BE2C (cell line): ENCODE measurements at regions not wholly inside any gene's neighbourhood (a gene's known extent, or its start where the extent isn't known, plus 50 kb on each side); places are given as distances from the start of the nearest gene placed in this dataset.

Experiments
- DNase-seq: peaks from one replicate; pipeline ENCODE4 v3.0.0-alpha.2; 2020
- H3K27me3 ChIP-seq: fragments of 250-450 bp; sonication (Bioruptor Pico); 2 replicates; pipeline ENCODE4 v1.5.1; 2020; ENCODE audit warnings: mild to moderate bottlenecking
- H3K36me3 ChIP-seq: fragments of 250-450 bp; sonication (Bioruptor Pico); 2 replicates; pipeline ENCODE4 v1.5.1; 2020; ENCODE audit warnings: mild to moderate bottlenecking
- H3K4me1 ChIP-seq: fragments of 250-450 bp; sonication (Bioruptor Pico); 2 replicates; pipeline ENCODE4 v1.5.1; 2020
- H3K4me3 ChIP-seq: 2 replicates; pipeline ENCODE4 v1.5.1; 2011; ENCODE audit warnings: low read depth, low read length
- H3K9me3 ChIP-seq: fragments of 250-450 bp; sonication (Bioruptor Pico); 2 replicates; pipeline ENCODE4 v1.5.1; 2020
- CTCF ChIP-seq: IDR thresholded peaks from 2 replicates; pipeline ENCODE4 v1.5.1; 2012; ENCODE audit warnings: mild to moderate bottlenecking, low read depth, low read length

GRCh38 chr16:7158481-7158880 is 174.2 kb upstream of the RBFOX1 start:
- Histone ChIP-seq H3K4me1 (no peaks in the 10 kb centered on the region), H3K4me3 (no peak overlapping the region), H3K9me3 (no peaks in the 10 kb centered on the region), H3K27me3 (no peaks in the 10 kb centered on the region), H3K36me3 (no peaks in the 10 kb centered on the region)
- DNase-seq: no peak
- TF ChIP-seq CTCF: no peak

GRCh38 chr16:7150230-7150629 is 182.4 kb upstream of the RBFOX1 start:
- Histone ChIP-seq H3K4me3 (no peak overlapping the region), H3K27me3 (no peaks in the 10 kb centered on the region), H3K4me1 (no peaks in the 10 kb centered on the region), H3K9me3 (no peaks in the 10 kb centered on the region), H3K36me3 (no peaks in the 10 kb centered on the region)
- no peak for DNase-seq
- TF ChIP-seq CTCF: no peak

- Histone ChIP-seq H3K4me1 (no peaks in the 10 kb centered on the region), H3K36me3 (no peaks in the 10 kb centered on the region), H3K4me3 (no peak overlapping the region), H3K27me3 (no peaks in the 10 kb centered on the region), H3K9me3 (no peaks in the 10 kb centered on the region)
- TF ChIP-seq CTCF: no peak
- no peak for DNase-seq
These were observed 184.0 kb upstream of the RBFOX1 start for GRCh38 chr16:7148606-7149005.

GRCh38 chr16:7140899-7141298 is 191.7 kb upstream of the RBFOX1 start:
- Histone ChIP-seq H3K4me3 (no peak overlapping the region), H3K9me3 (no peaks in the 10 kb centered on the region; the same call in 1 of the 2 replicates), H3K36me3 (no peaks in the 10 kb centered on the region), H3K4me1 (no peaks in the 10 kb centered on the region), H3K27me3 (no peaks in the 10 kb centered on the region)
- DNase-seq: no peak
- TF ChIP-seq CTCF: no peak

- no peaks in the 10 kb centered on the region for H3K27me3 ChIP-seq
- no peaks in the 10 kb centered on the region for H3K36me3 ChIP-seq
- H3K9me3 ChIP-seq: no peaks in the 10 kb centered on the region; the same call in 1 of the 2 replicates
- TF ChIP-seq CTCF: no peak
- DNase-seq: no peak
- H3K4me1 ChIP-seq: no peaks in the 10 kb centered on the region
- H3K4me3 ChIP-seq: no peak overlapping the region
These were observed 194.9 kb upstream of the RBFOX1 start for GRCh38 chr16:7137560-7138330.

GRCh38 chr16:7132465-7132864 is 200.2 kb upstream of the RBFOX1 start:
- no peak for DNase-seq
- no peaks in the 10 kb centered on the region for H3K36me3 ChIP-seq
- H3K4me3 ChIP-seq: no peak overlapping the region
- no peaks in the 10 kb centered on the region for H3K27me3 ChIP-seq
- no peaks in the 10 kb centered on the region for H3K4me1 ChIP-seq
- no peak for TF ChIP-seq CTCF
- no peaks in the 10 kb centered on the region for H3K9me3 ChIP-seq
